RWPE2 (cell line): ENCODE measurements at regions not wholly inside any gene's neighbourhood (a gene's known extent, or its start where the extent isn't known, plus 50 kb on each side); places are given as distances from the start of the nearest gene placed in this dataset.
"Not testable (repeated sequence)": the region's sequence is repeated elsewhere in the genome, so short reads cannot be mapped to it uniquely, and the experiment has no call there.

Experiments used
- ATAC-seq: fragments of 200-7000 bp; cut with Tn5 transposase; 3 replicates; pipeline ENCODE4 v1.9.1; 2021; ENCODE audit warnings: low read depth
- DNase-seq: peaks from one replicate; pipeline ENCODE4 v3.0.0-alpha.2; 2020; ENCODE audit warnings: low spot score
- H3K27ac ChIP-seq: fragments of 450-650 bp; 2 replicates; pipeline ENCODE4 v1.5.1; 2017; ENCODE audit warnings: mild to moderate bottlenecking; ENCODE audit not compliant: poor library complexity, severe bottlenecking
- H3K27me3 ChIP-seq: fragments of 250-450 bp; sonication (Bioruptor Pico); 2 replicates; pipeline ENCODE4 v1.5.1; 2021; ENCODE audit warnings: mild to moderate bottlenecking, moderate library complexity; ENCODE audit not compliant: insufficient read depth, poor library complexity, severe bottlenecking
- H3K36me3 ChIP-seq: fragments of 250-450 bp; sonication (Bioruptor Pico); 2 replicates; pipeline ENCODE4 v1.5.1; 2020; ENCODE audit warnings: low read depth, mild to moderate bottlenecking, moderate library complexity
- H3K4me1 ChIP-seq: fragments of 250-450 bp; sonication (Bioruptor Pico); 2 replicates; pipeline ENCODE4 v1.5.1; 2021; ENCODE audit warnings: mild to moderate bottlenecking, moderate library complexity; ENCODE audit not compliant: insufficient read depth, poor library complexity, severe bottlenecking
- H3K4me3 ChIP-seq: fragments of 250-450 bp; sonication (Bioruptor Pico); 2 replicates; pipeline ENCODE4 v1.5.1; 2021; ENCODE audit warnings: mild to moderate bottlenecking, moderate library complexity; ENCODE audit not compliant: severe bottlenecking
- H3K9me3 ChIP-seq: fragments of 250-450 bp; sonication (Bioruptor Pico); 2 replicates; pipeline ENCODE4 v1.5.1; 2021; ENCODE audit warnings: mild to moderate bottlenecking, moderate library complexity; ENCODE audit not compliant: severe bottlenecking
- TF ChIP-seq, protein P1 (sequence below): fragments of 450-650 bp; IDR thresholded peaks from one replicate; pipeline ENCODE4 v1.5.1; 2017; ENCODE audit warnings: mild to moderate bottlenecking, moderate library complexity; ENCODE audit not compliant: poor library complexity, severe bottlenecking

DNA sequence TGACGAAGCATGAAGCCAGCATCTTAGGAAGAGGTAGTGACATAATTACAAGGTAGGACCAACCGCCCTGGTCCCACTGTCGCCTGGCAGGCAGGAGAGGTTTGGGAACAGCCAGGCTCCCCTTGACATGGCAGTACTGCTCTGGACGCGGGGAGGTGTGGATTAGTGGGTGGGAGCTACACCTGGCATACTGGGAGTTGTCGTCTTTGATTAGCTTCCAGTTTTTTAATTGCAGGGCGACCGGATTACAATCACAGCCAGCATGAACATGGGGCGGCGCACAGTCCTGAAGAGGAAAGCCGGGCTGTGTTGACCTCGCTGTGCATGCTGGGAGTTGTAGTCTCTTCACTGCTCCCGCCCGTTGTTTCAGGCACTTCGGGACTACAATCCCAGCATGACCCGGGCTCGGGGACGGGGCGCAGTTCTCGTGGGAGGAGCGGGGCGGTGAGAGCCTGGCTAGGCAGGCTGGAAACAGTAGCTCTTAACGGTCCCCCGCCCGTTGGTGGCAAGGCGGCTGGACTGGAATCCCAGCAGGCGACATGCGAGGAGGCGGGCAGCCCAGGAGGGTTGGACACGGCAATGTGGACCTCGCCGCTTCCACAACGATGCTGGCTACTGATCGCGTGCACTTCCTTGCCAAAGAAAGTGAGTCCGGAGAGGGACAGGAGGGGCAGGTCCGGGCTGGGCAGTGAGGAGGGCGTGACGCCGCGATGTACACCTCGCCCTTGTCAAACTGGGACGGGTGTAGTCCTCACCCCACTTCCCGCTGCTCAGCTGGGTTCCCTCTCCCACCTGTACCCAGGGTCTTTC lies 98.0 kb upstream of the ZNF722 start:
- DNase-seq (no peak), ATAC-seq (peak; percentile 71)

DNA sequence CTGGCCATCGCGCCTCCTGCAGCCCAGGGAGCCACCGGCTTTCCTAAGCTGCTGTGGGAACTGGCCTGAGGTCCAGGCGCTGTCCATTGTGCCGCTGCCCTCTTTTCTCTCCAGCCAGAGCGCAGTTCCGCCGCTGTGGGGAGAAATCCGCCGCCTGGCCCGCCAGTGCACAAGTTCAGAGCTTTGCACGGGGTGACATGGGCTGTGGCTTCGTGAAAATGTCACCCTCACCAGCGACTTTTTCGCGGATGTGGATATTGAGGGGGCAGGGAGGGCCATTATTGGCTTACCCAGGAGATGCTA lies 97.5 kb upstream of the ZNF722 start:
- not testable (repeated sequence) for ATAC-seq, H3K4me1 ChIP-seq, DNase-seq, H3K27me3 ChIP-seq, H3K9me3 ChIP-seq, H3K27ac ChIP-seq, H3K36me3 ChIP-seq, H3K4me3 ChIP-seq

More for the DNA sequence above, 98.0 kb upstream of the ZNF722 start:
- no peak overlapping the region for H3K4me3 ChIP-seq
- no peaks in the 10 kb centered on the region for H3K27me3 ChIP-seq
- H3K4me1 ChIP-seq = no peaks in the 10 kb centered on the region
- no peaks in the 10 kb centered on the region for H3K36me3 ChIP-seq
- TF ChIP-seq, protein P1, sequence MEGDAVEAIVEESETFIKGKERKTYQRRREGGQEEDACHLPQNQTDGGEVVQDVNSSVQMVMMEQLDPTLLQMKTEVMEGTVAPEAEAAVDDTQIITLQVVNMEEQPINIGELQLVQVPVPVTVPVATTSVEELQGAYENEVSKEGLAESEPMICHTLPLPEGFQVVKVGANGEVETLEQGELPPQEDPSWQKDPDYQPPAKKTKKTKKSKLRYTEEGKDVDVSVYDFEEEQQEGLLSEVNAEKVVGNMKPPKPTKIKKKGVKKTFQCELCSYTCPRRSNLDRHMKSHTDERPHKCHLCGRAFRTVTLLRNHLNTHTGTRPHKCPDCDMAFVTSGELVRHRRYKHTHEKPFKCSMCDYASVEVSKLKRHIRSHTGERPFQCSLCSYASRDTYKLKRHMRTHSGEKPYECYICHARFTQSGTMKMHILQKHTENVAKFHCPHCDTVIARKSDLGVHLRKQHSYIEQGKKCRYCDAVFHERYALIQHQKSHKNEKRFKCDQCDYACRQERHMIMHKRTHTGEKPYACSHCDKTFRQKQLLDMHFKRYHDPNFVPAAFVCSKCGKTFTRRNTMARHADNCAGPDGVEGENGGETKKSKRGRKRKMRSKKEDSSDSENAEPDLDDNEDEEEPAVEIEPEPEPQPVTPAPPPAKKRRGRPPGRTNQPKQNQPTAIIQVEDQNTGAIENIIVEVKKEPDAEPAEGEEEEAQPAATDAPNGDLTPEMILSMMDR = no peak
- no peaks in the 10 kb centered on the region for H3K9me3 ChIP-seq
- H3K27ac ChIP-seq = no peak overlapping the region

DNA sequence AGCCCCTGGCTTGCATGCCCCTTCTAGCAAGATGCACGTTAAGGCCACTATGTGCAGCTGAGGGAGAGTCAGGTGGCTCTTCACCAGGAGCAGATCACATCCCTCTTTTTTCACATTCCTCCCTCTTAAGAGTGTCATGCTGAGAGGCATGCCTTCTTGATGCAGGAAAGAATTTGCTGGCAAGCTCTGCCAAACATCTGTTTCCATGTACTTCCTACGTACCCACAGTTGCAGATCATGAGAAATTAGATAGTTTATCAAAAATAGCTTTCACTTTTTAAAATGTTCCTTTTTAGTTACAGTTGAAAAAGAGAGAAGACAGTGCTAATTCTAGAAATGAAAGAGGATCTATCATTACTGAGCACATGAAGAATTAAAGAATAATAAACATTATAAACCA lies 79.7 kb upstream of the ZNF722 start:
- H3K4me3 ChIP-seq = no peak overlapping the region
- DNase-seq (no peak), ATAC-seq (no peak)
- H3K27ac ChIP-seq = no peak overlapping the region
- TF ChIP-seq, protein P1 = no peak
- no peaks in the 10 kb centered on the region for H3K27me3 ChIP-seq
- H3K9me3 ChIP-seq = peaks cover 4% of the 10 kb centered on the region
- no peaks in the 10 kb centered on the region for H3K4me1 ChIP-seq
- H3K36me3 ChIP-seq = no peaks in the 10 kb centered on the region

DNA sequence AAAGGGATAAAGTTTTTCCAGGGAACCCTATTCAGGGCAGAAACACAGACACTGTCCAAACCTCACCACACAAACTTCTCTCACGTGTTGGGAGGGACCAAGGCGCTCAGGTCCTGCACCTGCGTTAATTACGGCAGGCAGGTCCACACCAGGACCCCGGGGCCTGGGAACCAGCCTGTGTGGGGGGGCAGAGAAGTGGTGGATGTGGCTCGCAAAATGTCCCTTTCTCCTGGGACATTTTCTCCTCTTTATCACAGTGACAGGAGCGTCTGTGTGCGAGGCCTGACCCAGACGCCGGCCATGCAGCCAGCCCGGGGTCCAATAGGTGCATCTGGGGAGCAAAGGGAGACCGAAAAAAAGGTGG lies 73.4 kb upstream of the ZNF722 start:
- DNase-seq = no peak
- Histone ChIP-seq H3K27ac (no peak overlapping the region), H3K4me3 (no peak overlapping the region), H3K27me3 (no peaks in the 10 kb centered on the region), H3K4me1 (no peaks in the 10 kb centered on the region), H3K9me3 (no peaks in the 10 kb centered on the region), H3K36me3 (no peaks in the 10 kb centered on the region)
- no peak for ATAC-seq
- TF ChIP-seq, protein P1 = no peak

DNA sequence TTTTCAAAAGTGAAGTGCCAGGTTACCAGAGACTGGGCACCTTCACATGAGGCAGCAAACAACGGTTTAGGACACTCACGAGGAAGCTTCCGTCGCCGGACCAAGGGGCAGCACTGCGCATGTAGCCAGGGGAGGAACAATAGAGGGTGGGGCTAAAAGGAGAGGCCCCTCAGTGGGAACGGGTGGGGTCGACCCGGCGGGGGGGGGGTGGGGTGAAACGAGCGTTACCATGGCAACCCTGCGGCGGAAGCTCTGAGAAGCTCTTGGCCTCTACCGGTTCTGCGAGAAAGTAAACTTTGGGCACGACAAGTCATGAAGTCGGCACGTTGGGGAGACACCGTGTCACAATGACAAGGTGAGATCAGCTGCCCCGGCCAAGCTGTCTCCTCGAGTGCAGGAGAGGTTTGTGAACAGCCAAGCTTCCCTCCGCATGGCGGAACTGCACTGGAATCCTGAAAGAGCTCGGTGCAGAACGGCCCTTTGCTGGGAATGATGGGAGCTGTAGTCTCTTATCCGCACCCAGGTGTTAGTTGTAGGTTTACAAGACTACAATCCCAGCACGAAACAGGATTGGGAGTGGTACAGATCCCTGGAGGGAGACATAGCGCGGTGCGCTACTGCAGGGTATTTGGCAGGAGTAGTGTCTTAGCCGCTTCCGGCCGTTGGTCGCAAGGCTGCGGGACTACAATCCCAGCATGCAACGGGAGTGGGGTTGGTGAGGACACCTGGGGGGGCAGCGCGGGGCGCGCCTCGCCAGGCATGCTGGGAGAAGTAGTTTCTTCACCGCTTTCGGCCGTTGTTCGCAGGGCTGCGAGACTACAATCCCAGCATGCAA lies 72.8 kb upstream of the ZNF722 start:
- H3K9me3 ChIP-seq = no peaks in the 10 kb centered on the region
- H3K27ac ChIP-seq = no peak overlapping the region
- ATAC-seq = peak; percentile 76
- TF ChIP-seq, protein P1 = no peak
- H3K4me1 ChIP-seq = no peaks in the 10 kb centered on the region
- peak overlapping the region; percentile 15 for H3K4me3 ChIP-seq
- no peaks in the 10 kb centered on the region for H3K27me3 ChIP-seq
- DNase-seq = no peak
- H3K36me3 ChIP-seq = no peaks in the 10 kb centered on the region
